Prostate gland (tissue), 2 donors: ENCODE measurements at regions not wholly inside any gene's neighbourhood (a gene's known extent, or its start where the extent isn't known, plus 50 kb on each side); places are given as distances from the start of the nearest gene placed in this dataset.

ENCODE experiments used
- POLR2A ChIP-seq: fragments of 450-650 bp; IDR thresholded peaks from one replicate; pipeline ENCODE4 v1.6.1; 2016; ENCODE audit warnings: antibody characterized with exemption, mild to moderate bottlenecking
- POLR2AphosphoS5 ChIP-seq: sonication (generic); formaldehyde crosslinking; IDR thresholded peaks from one replicate; pipeline ENCODE4 v1.6.1; 2017; ENCODE audit warnings: antibody characterized with exemption
- TF ChIP-seq, protein P1 (sequence below), 4 experiments: fragments of 200-600 bp in 2 of 4; fragments of 450-650 bp in 2 of 4; sonication (generic) in 2 of 4; IDR thresholded peaks; 1 replicate in 3 of 4; 2 replicates in 1 of 4; pipeline ENCODE4 v1.5.1; 2016 to 2019; ENCODE audit warnings: antibody characterized with exemption in 4 of 4, mild to moderate bottlenecking in 2 of 4, moderate library complexity in 2 of 4

DNA sequence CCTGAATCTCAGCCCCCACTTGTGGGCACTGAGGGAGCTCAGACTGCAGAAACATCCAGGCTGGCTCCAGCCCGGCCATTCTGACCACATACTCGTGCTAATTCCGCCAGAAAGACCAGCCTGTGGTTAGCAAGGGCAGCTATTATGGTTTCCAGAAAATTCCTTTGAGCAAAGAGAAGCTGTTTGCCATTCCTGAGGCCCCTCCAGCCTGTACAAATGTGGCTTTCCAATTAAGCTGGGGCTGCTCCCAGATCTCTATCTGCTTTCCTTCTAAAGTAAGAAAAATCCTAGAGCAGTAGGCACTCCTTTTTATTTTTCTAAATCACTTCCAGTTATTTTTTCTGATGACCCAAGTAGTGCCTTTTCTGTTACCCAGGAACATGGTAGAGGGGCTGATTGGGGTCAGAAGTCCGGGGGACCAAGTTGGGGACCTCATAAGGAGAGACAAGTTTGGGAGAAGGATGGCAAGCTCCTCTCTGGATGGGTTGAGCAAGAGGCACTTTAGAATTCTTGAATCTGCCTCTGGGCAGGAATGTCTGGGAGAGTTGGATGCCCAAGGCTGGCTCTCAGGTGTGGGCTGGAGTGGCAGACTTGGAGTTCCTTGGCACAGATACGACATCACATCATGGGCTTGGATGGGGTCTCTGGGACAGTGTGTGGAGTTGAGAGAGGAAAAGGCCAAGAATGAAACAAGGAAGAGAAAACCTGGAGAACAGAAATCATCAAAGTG lies 83.3 kb upstream of the TNRC6C start:
- TF ChIP-seq, protein P1, sequence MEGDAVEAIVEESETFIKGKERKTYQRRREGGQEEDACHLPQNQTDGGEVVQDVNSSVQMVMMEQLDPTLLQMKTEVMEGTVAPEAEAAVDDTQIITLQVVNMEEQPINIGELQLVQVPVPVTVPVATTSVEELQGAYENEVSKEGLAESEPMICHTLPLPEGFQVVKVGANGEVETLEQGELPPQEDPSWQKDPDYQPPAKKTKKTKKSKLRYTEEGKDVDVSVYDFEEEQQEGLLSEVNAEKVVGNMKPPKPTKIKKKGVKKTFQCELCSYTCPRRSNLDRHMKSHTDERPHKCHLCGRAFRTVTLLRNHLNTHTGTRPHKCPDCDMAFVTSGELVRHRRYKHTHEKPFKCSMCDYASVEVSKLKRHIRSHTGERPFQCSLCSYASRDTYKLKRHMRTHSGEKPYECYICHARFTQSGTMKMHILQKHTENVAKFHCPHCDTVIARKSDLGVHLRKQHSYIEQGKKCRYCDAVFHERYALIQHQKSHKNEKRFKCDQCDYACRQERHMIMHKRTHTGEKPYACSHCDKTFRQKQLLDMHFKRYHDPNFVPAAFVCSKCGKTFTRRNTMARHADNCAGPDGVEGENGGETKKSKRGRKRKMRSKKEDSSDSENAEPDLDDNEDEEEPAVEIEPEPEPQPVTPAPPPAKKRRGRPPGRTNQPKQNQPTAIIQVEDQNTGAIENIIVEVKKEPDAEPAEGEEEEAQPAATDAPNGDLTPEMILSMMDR (IDR thresholded peaks at IDR 0.05) = no peak
- no peak for TF ChIP-seq POLR2AphosphoS5
- no peak for TF ChIP-seq POLR2A
